ENCODE measurements at regions not wholly inside any gene's neighbourhood (a gene's known extent, or its start where the extent isn't known, plus 50 kb on each side); places are given as distances from the start of the nearest gene placed in this dataset.

DNA sequence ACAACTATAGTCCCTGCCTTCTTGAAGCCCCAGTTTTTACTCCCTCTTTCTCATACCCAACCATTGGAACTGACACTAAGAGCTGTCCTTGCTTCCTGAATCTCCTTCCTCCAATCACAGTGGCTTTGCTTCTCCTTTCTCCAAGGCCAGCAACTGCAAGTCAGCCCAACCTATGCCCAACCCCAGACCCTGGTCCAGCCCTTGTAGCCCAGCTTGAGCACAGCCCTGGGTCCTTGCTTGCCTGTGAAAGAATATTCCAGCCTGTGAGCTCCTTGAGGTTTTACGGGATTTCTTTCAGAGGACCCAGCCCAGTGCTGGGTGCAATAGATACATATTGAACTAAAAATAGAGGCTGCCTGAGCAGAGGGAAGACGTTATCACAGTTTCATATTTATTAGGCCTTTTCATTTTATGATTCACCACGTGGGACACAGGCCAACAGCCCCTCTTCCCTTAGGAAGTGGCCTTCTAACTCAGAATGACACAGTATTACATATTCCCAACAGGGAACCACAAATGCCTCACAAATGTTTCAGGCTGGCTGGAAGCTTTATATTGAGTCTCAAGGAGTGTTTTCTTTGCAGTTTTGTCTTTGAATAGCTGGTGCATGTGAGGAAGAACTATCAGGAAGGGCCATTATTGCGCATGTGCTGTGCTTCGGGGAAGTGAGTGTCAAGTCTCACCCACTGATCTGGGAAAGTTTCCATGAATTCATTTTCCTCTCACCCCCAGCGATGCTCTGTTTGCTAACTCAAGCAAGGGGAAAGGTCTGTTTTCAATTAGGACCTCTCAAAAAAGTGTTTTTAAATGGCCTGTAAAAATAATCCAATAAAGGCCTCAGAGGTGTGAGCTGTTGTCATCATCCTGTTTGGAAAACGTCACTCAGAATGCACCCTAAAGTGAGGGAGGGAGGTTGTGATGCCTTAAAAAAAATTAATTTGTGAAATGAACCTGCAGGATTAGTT lies 92.3 kb upstream of the NFIA start:
- peak; percentile 65 for DNase-seq (ENCODE audit: low read depth)
- Histone ChIP-seq H3K27me3 (ENCODE audit: control insufficient read depth, insufficient read depth, low read length) (no peaks in the 10 kb centered on the region), H3K4me3 (ENCODE audit: low read depth, low read length) (no peak overlapping the region), H3K36me3 (ENCODE audit: control insufficient read depth, insufficient read depth, low read length) (no peaks in the 10 kb centered on the region)
- TF ChIP-seq, protein P1, sequence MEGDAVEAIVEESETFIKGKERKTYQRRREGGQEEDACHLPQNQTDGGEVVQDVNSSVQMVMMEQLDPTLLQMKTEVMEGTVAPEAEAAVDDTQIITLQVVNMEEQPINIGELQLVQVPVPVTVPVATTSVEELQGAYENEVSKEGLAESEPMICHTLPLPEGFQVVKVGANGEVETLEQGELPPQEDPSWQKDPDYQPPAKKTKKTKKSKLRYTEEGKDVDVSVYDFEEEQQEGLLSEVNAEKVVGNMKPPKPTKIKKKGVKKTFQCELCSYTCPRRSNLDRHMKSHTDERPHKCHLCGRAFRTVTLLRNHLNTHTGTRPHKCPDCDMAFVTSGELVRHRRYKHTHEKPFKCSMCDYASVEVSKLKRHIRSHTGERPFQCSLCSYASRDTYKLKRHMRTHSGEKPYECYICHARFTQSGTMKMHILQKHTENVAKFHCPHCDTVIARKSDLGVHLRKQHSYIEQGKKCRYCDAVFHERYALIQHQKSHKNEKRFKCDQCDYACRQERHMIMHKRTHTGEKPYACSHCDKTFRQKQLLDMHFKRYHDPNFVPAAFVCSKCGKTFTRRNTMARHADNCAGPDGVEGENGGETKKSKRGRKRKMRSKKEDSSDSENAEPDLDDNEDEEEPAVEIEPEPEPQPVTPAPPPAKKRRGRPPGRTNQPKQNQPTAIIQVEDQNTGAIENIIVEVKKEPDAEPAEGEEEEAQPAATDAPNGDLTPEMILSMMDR (IDR thresholded peaks at IDR 0.05; ENCODE audit: insufficient read depth, low read length, severe bottlenecking), result no peak
- no peak for FAIRE-seq

DNA sequence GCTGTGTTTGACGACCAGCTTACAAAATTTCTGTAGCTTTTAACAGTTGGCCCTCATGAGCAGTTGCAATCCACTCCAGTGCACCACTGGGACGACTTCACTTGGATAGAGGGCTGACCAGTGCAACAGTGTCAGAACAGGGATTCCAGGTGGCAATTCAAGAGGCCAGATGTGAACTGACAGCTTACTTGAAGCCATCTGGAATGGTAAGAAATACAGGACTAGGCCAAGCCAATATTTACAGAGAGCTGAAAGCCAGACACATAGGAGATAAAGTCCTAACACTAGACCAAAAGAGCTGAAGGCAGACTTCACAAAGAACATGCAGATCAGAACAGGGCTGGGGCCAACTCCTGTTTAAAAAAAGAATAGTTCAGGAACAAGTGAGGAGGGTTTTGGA lies 93.5 kb upstream of the NFIA start:
- Histone ChIP-seq H3K36me3 (ENCODE audit: control insufficient read depth, insufficient read depth, low read length) (no peaks in the 10 kb centered on the region), H3K4me3 (ENCODE audit: low read depth, low read length) (no peak overlapping the region), H3K27me3 (ENCODE audit: control insufficient read depth, insufficient read depth, low read length) (no peaks in the 10 kb centered on the region)
- FAIRE-seq (no peak), DNase-seq (ENCODE audit: low read depth) (no peak)
- TF ChIP-seq, protein P1 (IDR thresholded peaks at IDR 0.05; ENCODE audit: insufficient read depth, low read length, severe bottlenecking), result no peak

DNA sequence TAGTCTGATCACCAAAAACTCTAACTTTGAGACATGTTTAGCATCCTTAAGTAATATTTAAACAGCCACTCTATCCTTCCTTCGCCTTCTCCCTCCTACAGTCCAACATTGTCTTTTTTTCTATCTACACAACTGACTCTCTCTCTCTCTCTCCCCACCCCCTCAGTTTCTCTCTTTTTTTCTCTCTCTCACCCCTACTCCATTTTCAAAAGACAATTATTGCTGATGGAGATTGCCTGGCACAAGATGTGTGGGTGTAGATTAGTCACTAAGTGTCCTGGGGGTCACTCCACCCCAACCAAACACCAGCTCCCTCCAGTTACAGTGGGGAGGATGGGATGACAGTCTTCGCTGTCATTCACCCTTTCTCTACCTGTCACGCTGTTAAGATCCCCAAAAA lies 94.5 kb upstream of the NFIA start:
- Histone ChIP-seq H3K36me3 (ENCODE audit: control insufficient read depth, insufficient read depth, low read length) (no peaks in the 10 kb centered on the region), H3K4me3 (ENCODE audit: low read depth, low read length) (no peak overlapping the region), H3K27me3 (ENCODE audit: control insufficient read depth, insufficient read depth, low read length) (no peaks in the 10 kb centered on the region)
- FAIRE-seq (no peak), DNase-seq (ENCODE audit: low read depth) (no peak)
- TF ChIP-seq, protein P1 (IDR thresholded peaks at IDR 0.05; ENCODE audit: insufficient read depth, low read length, severe bottlenecking), result no peak

DNA sequence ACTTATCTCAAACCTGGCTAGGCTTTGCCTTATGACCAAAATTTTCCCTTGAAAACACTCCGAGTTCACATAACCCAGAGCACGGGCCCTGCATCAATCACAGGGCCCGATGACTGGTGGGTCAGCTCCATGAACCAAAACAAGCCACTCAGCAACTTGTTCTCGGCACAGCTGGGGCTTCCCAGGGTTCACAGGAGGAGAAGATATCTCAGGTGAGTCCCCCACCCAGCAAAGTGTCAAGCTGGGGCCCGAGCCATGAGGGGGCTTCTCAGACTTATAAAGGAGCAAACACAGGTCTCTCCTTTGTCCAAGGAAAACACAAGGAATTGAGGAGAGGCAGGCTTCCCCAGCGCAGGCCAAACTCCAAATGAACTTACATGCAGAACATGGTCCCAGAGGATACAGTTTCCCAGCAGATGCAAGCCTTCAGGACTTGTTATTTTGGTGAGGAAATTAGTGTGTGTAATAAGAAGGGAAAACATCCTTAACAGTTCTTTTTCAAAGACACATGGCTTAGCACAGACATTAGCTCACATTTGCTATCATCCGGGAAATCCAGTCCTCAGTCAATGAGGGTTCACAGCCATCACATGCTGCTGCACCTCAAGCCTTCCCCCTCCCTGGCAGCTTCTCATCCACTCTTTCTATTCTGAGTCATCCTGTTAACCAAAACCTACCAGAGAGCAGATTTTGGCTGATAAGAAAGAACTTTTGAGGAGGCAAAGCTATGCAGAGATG lies 98.1 kb upstream of the NFIA start:
- no peak overlapping the region for H3K4me3 ChIP-seq (ENCODE audit: low read depth, low read length)
- DNase-seq (ENCODE audit: low read depth) (no peak), FAIRE-seq (no peak)
- no peaks in the 10 kb centered on the region for H3K36me3 ChIP-seq (ENCODE audit: control insufficient read depth, insufficient read depth, low read length)
- TF ChIP-seq, protein P1 (IDR thresholded peaks at IDR 0.05; ENCODE audit: insufficient read depth, low read length, severe bottlenecking), result no peak
- H3K27me3 ChIP-seq (ENCODE audit: control insufficient read depth, insufficient read depth, low read length), result no peaks in the 10 kb centered on the region

DNA sequence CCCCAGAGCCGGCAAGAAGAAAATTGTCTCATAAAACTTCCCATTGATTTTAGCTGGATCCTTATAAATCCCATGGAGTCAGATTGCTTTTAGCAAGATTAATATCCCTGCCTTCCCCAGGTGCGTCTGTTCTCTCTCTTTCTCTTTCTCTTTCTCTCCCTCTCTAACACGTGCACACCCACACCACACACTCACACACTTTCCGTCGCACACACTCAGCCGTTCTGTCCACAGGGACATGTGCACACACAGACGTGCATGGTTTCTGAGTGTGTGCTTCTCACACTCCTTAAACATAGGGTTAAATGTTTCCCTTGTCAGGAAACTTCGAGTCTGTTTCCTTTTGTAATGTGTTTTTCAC lies 98.7 kb upstream of the NFIA start:
- Histone ChIP-seq H3K27me3 (ENCODE audit: control insufficient read depth, insufficient read depth, low read length) (no peaks in the 10 kb centered on the region), H3K36me3 (ENCODE audit: control insufficient read depth, insufficient read depth, low read length) (no peaks in the 10 kb centered on the region), H3K4me3 (ENCODE audit: low read depth, low read length) (no peak overlapping the region)
- DNase-seq (ENCODE audit: low read depth), result no peak
- TF ChIP-seq, protein P1 (IDR thresholded peaks at IDR 0.05; ENCODE audit: insufficient read depth, low read length, severe bottlenecking), result no peak
- no peak for FAIRE-seq

Measured in bronchial epithelial cell (primary cell).